GM18520 (cell line): ENCODE measurements at regions not wholly inside any gene's neighbourhood (a gene's known extent, or its start where the extent isn't known, plus 50 kb on each side); places are given as distances from the start of the nearest gene placed in this dataset.
"Not testable (repeated sequence)": the region's sequence is repeated elsewhere in the genome, so short reads cannot be mapped to it uniquely, and the experiment has no call there.

Experiments
- ATAC-seq: cut with Tn5 transposase; IDR thresholded peaks from one replicate; pipeline ENCODE4 v1.9.1; 2021; ENCODE audit not compliant: unreplicated experiment

GRCh38 chr19:37303591-37304171, 67.2 kb upstream of the ZNF527 start:
- ATAC-seq: no peak

- ATAC-seq: no peak
Measured at GRCh38 chr19:37304190-37304883, 66.6 kb upstream of the ZNF527 start.

GRCh38 chr19:37304884-37305255, 66.0 kb upstream of the ZNF527 start:
- ATAC-seq: no peak

GRCh38 chr19:37306383-37306963, 64.4 kb upstream of the ZNF527 start:
- no peak for ATAC-seq

GRCh38 chr19:37309834-37310575, 60.9 kb upstream of the ZNF527 start:
- ATAC-seq: no peak

- ATAC-seq: not testable (repeated sequence)
Measured at GRCh38 chr19:37312531-37313334, 58.2 kb upstream of the ZNF527 start.

- no peak for ATAC-seq
Measured at GRCh38 chr19:37313335-37313627, 57.6 kb upstream of the ZNF527 start.

GRCh38 chr19:37317403-37318209, 53.3 kb upstream of the ZNF527 start:
- ATAC-seq: peak; percentile 94

- ATAC-seq: not testable (repeated sequence)
Measured at GRCh38 chr19:37320988-37321387, 49.9 kb upstream of the ZNF527 start.
